HG03139 (cell line): ENCODE measurements at regions not wholly inside any gene's neighbourhood (a gene's known extent, or its start where the extent isn't known, plus 50 kb on each side); places are given as distances from the start of the nearest gene placed in this dataset.

ENCODE experiments used
- ATAC-seq: cut with Tn5 transposase; IDR thresholded peaks from one replicate; pipeline ENCODE4 v1.9.1; 2021; ENCODE audit not compliant: unreplicated experiment

- no peak for ATAC-seq
Measured at GRCh38 chr13:85314686-85315085, 484.5 kb downstream of the SLITRK6 start.

GRCh38 chr13:85313761-85314503 is 485.3 kb downstream of the SLITRK6 start:
- no peak for ATAC-seq

GRCh38 chr13:85312071-85312470 is 487.1 kb downstream of the SLITRK6 start:
- no peak for ATAC-seq

GRCh38 chr13:85303630-85304029 is 495.6 kb downstream of the SLITRK6 start:
- ATAC-seq = no peak

GRCh38 chr13:85298387-85298924 is 500.8 kb downstream of the SLITRK6 start:
- ATAC-seq = no peak

- ATAC-seq = no peak
Measured at GRCh38 chr13:85288698-85289097, 510.5 kb downstream of the SLITRK6 start.

GRCh38 chr13:85287528-85287927 is 511.7 kb downstream of the SLITRK6 start:
- ATAC-seq = no peak

GRCh38 chr13:85286081-85286480 is 513.1 kb downstream of the SLITRK6 start:
- ATAC-seq = no peak

- ATAC-seq = no peak
Measured at GRCh38 chr13:85284349-85284748, 514.9 kb downstream of the SLITRK6 start.

GRCh38 chr13:85283408-85283807 is 515.8 kb downstream of the SLITRK6 start:
- no peak for ATAC-seq

GRCh38 chr13:85282876-85283275 is 516.3 kb downstream of the SLITRK6 start:
- no peak for ATAC-seq

GRCh38 chr13:85278851-85279250 is 520.4 kb downstream of the SLITRK6 start:
- no peak for ATAC-seq

- ATAC-seq = no peak
Measured at GRCh38 chr13:85277748-85278147, 521.5 kb downstream of the SLITRK6 start.

GRCh38 chr13:85266771-85267170 is 532.4 kb downstream of the SLITRK6 start:
- ATAC-seq = no peak

- no peak for ATAC-seq
Measured at GRCh38 chr13:85266331-85266730, 532.9 kb downstream of the SLITRK6 start.

- no peak for ATAC-seq
Measured at GRCh38 chr13:85265296-85265695, 533.9 kb downstream of the SLITRK6 start.

GRCh38 chr13:85262499-85262898 is 536.7 kb downstream of the SLITRK6 start:
- no peak for ATAC-seq

- no peak for ATAC-seq
Measured at GRCh38 chr13:85261757-85262346, 537.4 kb downstream of the SLITRK6 start.

- ATAC-seq = no peak
Measured at GRCh38 chr13:85260896-85261295, 538.3 kb downstream of the SLITRK6 start.

GRCh38 chr13:85255978-85256377 is 543.2 kb downstream of the SLITRK6 start:
- no peak for ATAC-seq

GRCh38 chr13:85254641-85255040 is 544.6 kb downstream of the SLITRK6 start:
- no peak for ATAC-seq

GRCh38 chr13:85249151-85249550 is 550.1 kb downstream of the SLITRK6 start:
- no peak for ATAC-seq
